Right atrium auricular region (tissue), 2 donors: ENCODE measurements at regions not wholly inside any gene's neighbourhood (a gene's known extent, or its start where the extent isn't known, plus 50 kb on each side); places are given as distances from the start of the nearest gene placed in this dataset.
"Not testable (repeated sequence)": the region's sequence is repeated elsewhere in the genome, so short reads cannot be mapped to it uniquely, and the experiment has no call there.

Experiments
- DNase-seq: peaks from one replicate; pipeline ENCODE4 v3.0.0-alpha.2; 2019; ENCODE audit warnings: low spot score
- H3K27ac ChIP-seq, 2 donors: fragments of 200-600 bp; sonication (generic); 1 replicate in 1 of 2; 2 replicates in 1 of 2; pipeline ENCODE4 v1.5.1; 2016 to 2019
- H3K27me3 ChIP-seq, 2 donors: fragments of 200-600 bp; sonication (generic); one replicate each; pipeline versions ENCODE4 v1.5.1 to v1.6.0; 2017 to 2019
- H3K36me3 ChIP-seq: fragments of 200-600 bp; sonication (generic); one replicate; pipeline ENCODE4 v1.5.1; 2016
- H3K4me1 ChIP-seq, 2 donors: fragments of 200-600 bp; sonication (generic); one replicate each; pipeline versions ENCODE4 v1.5.1 to v1.6.0; 2017 to 2019
- H3K4me3 ChIP-seq, 2 donors: fragments of 200-600 bp; sonication (generic); 1 replicate in 1 of 2; 2 replicates in 1 of 2; pipeline ENCODE4 v1.5.1; 2017 to 2019; ENCODE audit warnings: mild to moderate bottlenecking in 1 of 2, moderate library complexity in 1 of 2
- H3K9me3 ChIP-seq, 2 donors: fragments of 200-600 bp; sonication (generic); one replicate each; pipeline ENCODE4 v1.5.1; 2019
- TF ChIP-seq, protein P1 (sequence below), 2 donors: fragments of 200-600 bp; sonication (generic); IDR thresholded peaks; one replicate each; pipeline ENCODE4 v1.5.1; 2019; ENCODE audit warnings: antibody characterized with exemption in 2 of 2

DNA sequence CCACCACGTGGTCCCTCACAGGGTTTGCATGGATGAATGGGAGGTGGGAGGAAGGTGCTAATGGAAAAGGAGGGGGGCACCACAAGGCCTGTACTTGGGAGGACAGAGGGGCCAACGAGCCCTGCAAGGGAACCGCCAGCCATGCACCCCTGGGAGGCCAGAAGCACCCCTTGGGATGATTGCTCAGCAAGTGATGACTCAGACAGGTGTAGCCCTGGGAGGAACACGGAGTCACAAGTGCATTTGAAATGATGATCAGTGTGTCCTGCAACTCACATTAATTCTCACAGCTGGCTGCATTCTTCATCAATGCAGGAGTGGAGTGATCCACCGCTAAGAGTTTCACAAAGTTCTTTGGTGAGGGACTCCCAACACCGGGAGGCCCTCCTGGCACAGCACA lies 82.8 kb upstream of the ZNF254 start:
- no peak overlapping the region for H3K4me3 ChIP-seq
- no peak overlapping the region for H3K27ac ChIP-seq
- DNase-seq = no peak
- no peaks in the 10 kb centered on the region for H3K9me3 ChIP-seq
- no peaks in the 10 kb centered on the region for H3K4me1 ChIP-seq
- TF ChIP-seq, protein P1, sequence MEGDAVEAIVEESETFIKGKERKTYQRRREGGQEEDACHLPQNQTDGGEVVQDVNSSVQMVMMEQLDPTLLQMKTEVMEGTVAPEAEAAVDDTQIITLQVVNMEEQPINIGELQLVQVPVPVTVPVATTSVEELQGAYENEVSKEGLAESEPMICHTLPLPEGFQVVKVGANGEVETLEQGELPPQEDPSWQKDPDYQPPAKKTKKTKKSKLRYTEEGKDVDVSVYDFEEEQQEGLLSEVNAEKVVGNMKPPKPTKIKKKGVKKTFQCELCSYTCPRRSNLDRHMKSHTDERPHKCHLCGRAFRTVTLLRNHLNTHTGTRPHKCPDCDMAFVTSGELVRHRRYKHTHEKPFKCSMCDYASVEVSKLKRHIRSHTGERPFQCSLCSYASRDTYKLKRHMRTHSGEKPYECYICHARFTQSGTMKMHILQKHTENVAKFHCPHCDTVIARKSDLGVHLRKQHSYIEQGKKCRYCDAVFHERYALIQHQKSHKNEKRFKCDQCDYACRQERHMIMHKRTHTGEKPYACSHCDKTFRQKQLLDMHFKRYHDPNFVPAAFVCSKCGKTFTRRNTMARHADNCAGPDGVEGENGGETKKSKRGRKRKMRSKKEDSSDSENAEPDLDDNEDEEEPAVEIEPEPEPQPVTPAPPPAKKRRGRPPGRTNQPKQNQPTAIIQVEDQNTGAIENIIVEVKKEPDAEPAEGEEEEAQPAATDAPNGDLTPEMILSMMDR (IDR thresholded peaks at IDR 0.05) = no peak
- H3K36me3 ChIP-seq = no peaks in the 10 kb centered on the region
- H3K27me3 ChIP-seq = no peaks in the 10 kb centered on the region

DNA sequence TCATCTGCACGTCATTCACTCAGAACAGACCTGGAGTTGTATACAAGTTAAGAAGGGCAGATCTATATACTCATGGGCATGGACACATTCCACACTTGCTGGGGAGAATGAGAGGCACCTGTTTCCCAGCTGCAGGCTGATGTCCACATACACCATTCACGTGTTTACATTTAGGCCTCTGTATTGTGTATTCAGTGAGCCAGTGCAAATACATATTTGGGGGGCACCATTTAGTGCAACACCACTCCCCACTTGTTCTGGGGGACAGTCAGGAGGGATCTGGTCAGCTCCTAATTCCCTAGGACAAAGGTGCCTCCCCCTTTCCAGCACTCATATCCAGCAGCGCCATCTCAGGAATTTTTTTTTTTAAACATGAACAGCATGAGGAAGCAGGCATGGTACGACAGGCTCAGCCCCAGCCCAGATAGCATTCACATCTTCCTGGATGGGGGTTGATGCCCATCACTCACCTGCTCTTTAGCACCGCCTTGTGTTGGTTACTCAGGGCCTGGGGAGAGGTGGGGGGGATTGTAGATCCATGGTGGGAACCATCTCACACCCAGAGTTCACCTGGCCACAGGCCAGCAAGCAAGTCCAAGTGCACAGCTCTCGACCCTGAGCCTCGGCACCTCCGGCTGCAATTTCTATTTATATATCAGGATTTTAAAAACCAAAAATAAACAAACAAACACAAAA lies 56.9 kb upstream of the ZNF254 start:
- TF ChIP-seq, protein P1 (IDR thresholded peaks at IDR 0.05) = no peak
- Histone ChIP-seq H3K4me3 (no peak overlapping the region), H3K36me3 (no peaks in the 10 kb centered on the region), H3K4me1 (peaks cover 0 to 11% of the 10 kb centered on the region in 2 donors), H3K9me3 (no peaks in the 10 kb centered on the region), H3K27ac (no peak overlapping the region), H3K27me3 (no peaks in the 10 kb centered on the region)
- DNase-seq = no peak

DNA sequence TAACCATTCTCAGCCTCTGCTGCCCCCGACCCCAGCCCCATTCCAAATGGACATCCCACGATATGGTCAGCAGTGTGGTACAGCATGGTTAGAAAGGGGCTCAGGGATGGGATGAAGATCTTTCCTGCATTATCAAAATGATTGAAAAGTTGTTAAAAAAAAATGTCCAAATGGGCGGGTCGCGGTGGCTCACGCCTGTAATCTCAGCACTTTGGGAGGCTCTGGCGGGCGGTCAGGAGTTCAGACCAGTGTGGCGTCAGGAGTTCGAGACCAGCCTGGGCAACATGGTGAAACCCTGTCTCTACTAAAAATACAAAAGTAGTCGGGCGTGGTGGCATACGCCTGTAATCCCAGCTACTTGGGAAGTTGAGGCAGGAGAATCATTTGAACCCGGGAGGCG lies 54.3 kb upstream of the ZNF254 start:
- no peaks in the 10 kb centered on the region for H3K27me3 ChIP-seq
- H3K9me3 ChIP-seq = no peaks in the 10 kb centered on the region
- peak; percentile 54 for DNase-seq
- H3K27ac ChIP-seq = peak overlapping the region; percentile 94 to 95
- peaks cover 7% of the 10 kb centered on the region for H3K36me3 ChIP-seq
- H3K4me3 ChIP-seq = peak overlapping the region; percentile 91 to 96
- TF ChIP-seq, protein P1 (IDR thresholded peaks at IDR 0.05) = no peak
- H3K4me1 ChIP-seq = peaks cover 0 to 22% of the 10 kb centered on the region in 2 donors

GRCh38 chr19:24033301-24033962 lies 53.6 kb upstream of the ZNF254 start:
- Histone ChIP-seq H3K4me3 (peak overlapping the region; percentile 91 to 96), H3K4me1 (peaks cover 0 to 22% of the 10 kb centered on the region in 2 donors), H3K9me3 (no peaks in the 10 kb centered on the region), H3K27ac (peak overlapping the region; percentile 94 to 95), H3K36me3 (peaks cover 12% of the 10 kb centered on the region), H3K27me3 (no peaks in the 10 kb centered on the region)
- TF ChIP-seq, protein P1 (IDR thresholded peaks at IDR 0.05) = peak in 1 of 2 donors; percentile 44
- DNase-seq = peak; percentile 94

GRCh38 chr19:24033963-24034342 lies 53.0 kb upstream of the ZNF254 start:
- Histone ChIP-seq H3K36me3 (peaks cover 12% of the 10 kb centered on the region), H3K4me1 (peaks cover 0 to 22% of the 10 kb centered on the region in 2 donors), H3K4me3 (peak overlapping the region; percentile 91 to 96), H3K9me3 (no peaks in the 10 kb centered on the region), H3K27me3 (no peaks in the 10 kb centered on the region), H3K27ac (peak overlapping the region; percentile 94 to 95)
- TF ChIP-seq, protein P1 (IDR thresholded peaks at IDR 0.05) = no peak
- peak; percentile 70 for DNase-seq

- not testable (repeated sequence) for H3K4me3 ChIP-seq, H3K9me3 ChIP-seq, H3K27me3 ChIP-seq, H3K27ac ChIP-seq
- peak; percentile 26 for DNase-seq
- Histone ChIP-seq H3K36me3 (peaks cover 12% of the 10 kb centered on the region), H3K4me1 (peaks cover 0 to 22% of the 10 kb centered on the region in 2 donors)
These were observed 51.6 kb upstream of the ZNF254 start for GRCh38 chr19:24035261-24035880.
